Breast epithelium (tissue), 4 donors: ENCODE measurements at regions not wholly inside any gene's neighbourhood (a gene's known extent, or its start where the extent isn't known, plus 50 kb on each side); places are given as distances from the start of the nearest gene placed in this dataset.

ENCODE experiments used
- DNase-seq, 2 donors: peaks; one replicate each; pipeline ENCODE4 v3.0.0-alpha.2; 2019; ENCODE audit warnings: low spot score in 2 of 2
- H3K27ac ChIP-seq, 2 donors: fragments of 200-600 bp; sonication (generic) in 1 of 2; one replicate each; pipeline ENCODE4 v1.5.1; 2016 to 2019; ENCODE audit warnings: mild to moderate bottlenecking in 1 of 2
- H3K27me3 ChIP-seq, 2 donors: fragments of 200-600 bp; sonication (generic) in 1 of 2; one replicate each; pipeline versions ENCODE4 v1.5.1 to v1.6.0; 2017 to 2019; ENCODE audit warnings: control low read depth in 1 of 2, mild to moderate bottlenecking in 1 of 2
- H3K36me3 ChIP-seq: fragments of 200-600 bp; one replicate; pipeline ENCODE4 v1.5.1; 2019
- H3K4me1 ChIP-seq, 2 donors: fragments of 200-600 bp; sonication (generic); one replicate each; pipeline ENCODE4 v1.5.1; 2016 to 2019; ENCODE audit warnings: control low read depth in 1 of 2
- H3K4me3 ChIP-seq, 3 donors: fragments of 200-600 bp; sonication (generic); 1 replicate in 2 of 3; 2 replicates in 1 of 3; pipeline ENCODE4 v1.5.1; 2016 to 2019; ENCODE audit warnings: mild to moderate bottlenecking in 3 of 3, moderate library complexity in 2 of 3
- H3K9me3 ChIP-seq, 2 donors: fragments of 200-600 bp; sonication (generic) in 1 of 2; one replicate each; pipeline ENCODE4 v1.5.1; 2016 to 2019; ENCODE audit warnings: control low read depth in 1 of 2
- CTCF ChIP-seq, 3 donors: fragments of 450-650 bp; IDR thresholded peaks; one replicate each; pipeline ENCODE4 v1.5.1; 2016 to 2017; ENCODE audit warnings: antibody characterized with exemption in 3 of 3, mild to moderate bottlenecking in 3 of 3, moderate library complexity in 3 of 3
- POLR2A ChIP-seq: fragments of 450-650 bp; IDR thresholded peaks from one replicate; pipeline ENCODE4 v1.6.1; 2016; ENCODE audit warnings: antibody characterized with exemption, mild to moderate bottlenecking, moderate library complexity
- POLR2AphosphoS5 ChIP-seq, 3 donors: sonication (generic); formaldehyde crosslinking; IDR thresholded peaks; one replicate each; pipeline ENCODE4 v1.6.1; 2017; ENCODE audit warnings: antibody characterized with exemption in 3 of 3
- intact Hi-C: fragments of 100-400 bp; cut with DNase I; formaldehyde crosslinking; loops from one replicate; pipeline ENCODE4 v1.15.1; 2023; ENCODE audit warnings: low total_unique reads

- TF ChIP-seq POLR2AphosphoS5 (IDR thresholded peaks at IDR 0.05) (no peak), POLR2A (no peak), CTCF (IDR thresholded peaks at IDR 0.05) (no peak)
- H3K27me3 ChIP-seq = no peaks in the 10 kb centered on the region
- H3K36me3 ChIP-seq = no peaks in the 10 kb centered on the region
- no peaks in the 10 kb centered on the region for H3K9me3 ChIP-seq
- H3K27ac ChIP-seq = no peak overlapping the region
- H3K4me1 ChIP-seq = no peaks in the 10 kb centered on the region
- intact Hi-C loops = no loop called here
- DNase-seq = no peak
- no peak overlapping the region for H3K4me3 ChIP-seq
These were observed 70.2 kb downstream of the RND3 start for GRCh38 chr2:150417278-150417677.

- Histone ChIP-seq H3K36me3 (no peaks in the 10 kb centered on the region), H3K27ac (no peak overlapping the region), H3K4me1 (no peaks in the 10 kb centered on the region), H3K9me3 (no peaks in the 10 kb centered on the region), H3K4me3 (no peak overlapping the region), H3K27me3 (no peaks in the 10 kb centered on the region)
- no peak for TF ChIP-seq POLR2AphosphoS5 (IDR thresholded peaks at IDR 0.05)
- DNase-seq = no peak
- intact Hi-C loops = no loop called here
These were observed 72.4 kb downstream of the RND3 start for GRCh38 chr2:150415022-150415421.

- Histone ChIP-seq H3K27me3 (no peaks in the 10 kb centered on the region), H3K4me3 (no peak overlapping the region), H3K27ac (no peak overlapping the region), H3K4me1 (no peaks in the 10 kb centered on the region), H3K9me3 (no peaks in the 10 kb centered on the region), H3K36me3 (no peaks in the 10 kb centered on the region)
- intact Hi-C loops = no loop called here
- no peak for DNase-seq
- no peak for TF ChIP-seq CTCF (IDR thresholded peaks at IDR 0.05)
- no peak for TF ChIP-seq POLR2AphosphoS5 (IDR thresholded peaks at IDR 0.05)
- no peak for TF ChIP-seq POLR2A
These were observed 73.6 kb downstream of the RND3 start for GRCh38 chr2:150413910-150414309.

- no peak for DNase-seq
- intact Hi-C loops = no loop called here
- Histone ChIP-seq H3K27ac (no peak overlapping the region), H3K4me1 (no peaks in the 10 kb centered on the region), H3K4me3 (no peak overlapping the region), H3K9me3 (no peaks in the 10 kb centered on the region), H3K36me3 (no peaks in the 10 kb centered on the region), H3K27me3 (no peaks in the 10 kb centered on the region)
- no peak for TF ChIP-seq POLR2A
- no peak for TF ChIP-seq POLR2AphosphoS5 (IDR thresholded peaks at IDR 0.05)
- TF ChIP-seq CTCF (IDR thresholded peaks at IDR 0.05) = no peak
These were observed 74.1 kb downstream of the RND3 start for GRCh38 chr2:150413366-150413765.

GRCh38 chr2:150410809-150411208, 76.7 kb downstream of the RND3 start:
- no peak for DNase-seq
- TF ChIP-seq POLR2A = no peak
- TF ChIP-seq CTCF (IDR thresholded peaks at IDR 0.05) = no peak
- TF ChIP-seq POLR2AphosphoS5 (IDR thresholded peaks at IDR 0.05) = no peak
- Histone ChIP-seq H3K36me3 (no peaks in the 10 kb centered on the region), H3K4me1 (no peaks in the 10 kb centered on the region), H3K27me3 (no peaks in the 10 kb centered on the region), H3K27ac (no peak overlapping the region), H3K4me3 (no peak overlapping the region), H3K9me3 (no peaks in the 10 kb centered on the region)
- intact Hi-C loops = no loop called here

GRCh38 chr2:150409196-150409595, 78.3 kb downstream of the RND3 start:
- no peak for TF ChIP-seq POLR2A
- no peak for TF ChIP-seq POLR2AphosphoS5 (IDR thresholded peaks at IDR 0.05)
- TF ChIP-seq CTCF (IDR thresholded peaks at IDR 0.05) = no peak
- H3K27me3 ChIP-seq = no peaks in the 10 kb centered on the region
- DNase-seq = no peak
- no peaks in the 10 kb centered on the region for H3K36me3 ChIP-seq
- H3K27ac ChIP-seq = no peak overlapping the region
- intact Hi-C loops = loop anchor here (10.0 kb wide), 1 partner anchor 274 kb away; no protein-coding TSS in a partner anchor
- H3K9me3 ChIP-seq = no peaks in the 10 kb centered on the region
- H3K4me3 ChIP-seq = no peak overlapping the region
- H3K4me1 ChIP-seq = no peaks in the 10 kb centered on the region
